ENCODE measurements at regions not wholly inside any gene's neighbourhood (a gene's known extent, or its start where the extent isn't known, plus 50 kb on each side); places are given as distances from the start of the nearest gene placed in this dataset.

DNA sequence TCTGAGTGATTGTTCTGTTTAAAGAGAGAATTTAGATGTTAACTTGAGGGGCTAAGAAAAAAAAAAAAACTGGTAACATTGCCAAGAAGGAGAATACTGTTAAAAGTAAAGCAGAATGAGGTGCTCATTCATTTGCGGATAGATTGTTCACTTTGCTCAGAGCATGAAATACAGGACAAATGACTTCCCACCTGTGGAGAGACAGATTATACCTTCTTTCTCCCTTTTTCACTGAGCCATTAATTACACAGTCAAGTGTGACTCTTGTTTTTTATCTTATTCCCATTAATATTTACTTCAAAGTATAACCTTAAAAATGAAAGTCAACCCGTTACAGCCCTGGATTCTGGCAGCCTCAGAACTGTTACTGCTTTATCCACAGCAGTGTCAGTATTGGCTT is 264.5 kb downstream of the TAF11L14 start:
- H4K8ac ChIP-seq (ENCODE audit: low read depth in 2 of 2, low read length in 2 of 2) = no peak overlapping the region
- H2BK15ac ChIP-seq (ENCODE audit: low read depth, low read length) = no peak overlapping the region
- TF ChIP-seq RAD21 (IDR thresholded peaks at IDR 0.05; ENCODE audit: low read length) (no peak), BHLHE40 (IDR thresholded peaks at IDR 0.05; ENCODE audit: low read depth, low read length) (no peak), FOS (IDR thresholded peaks at IDR 0.05; ENCODE audit: low read depth, low read length) (no peak), MAFK (IDR thresholded peaks at IDR 0.05; ENCODE audit: low read depth, low read length) (no peak), CHD1 (IDR thresholded peaks at IDR 0.05; ENCODE audit: low read depth, low read length) (no peak), CEBPB (IDR thresholded peaks at IDR 0.05; ENCODE audit: low read depth, low read length) (no peak), NFE2L2 (IDR thresholded peaks at IDR 0.05; ENCODE audit: low read depth, low read length) (no peak), MXI1 (IDR thresholded peaks at IDR 0.05; ENCODE audit: borderline replicate concordance, low read depth, low read length) (no peak), MAZ (IDR thresholded peaks at IDR 0.05; ENCODE audit: borderline replicate concordance, low read depth, low read length) (no peak), POLR2A (IDR thresholded peaks at IDR 0.05; ENCODE audit: low read depth, low read length) (no peak), SMC3 (IDR thresholded peaks at IDR 0.05; ENCODE audit: low read depth, low read length) (no peak), RFX5 (IDR thresholded peaks at IDR 0.05; ENCODE audit: low read depth, low read length) (no peak), RCOR1 (IDR thresholded peaks at IDR 0.05; ENCODE audit: insufficient replicate concordance, low read length) (no peak)
- TF ChIP-seq, protein P1, sequence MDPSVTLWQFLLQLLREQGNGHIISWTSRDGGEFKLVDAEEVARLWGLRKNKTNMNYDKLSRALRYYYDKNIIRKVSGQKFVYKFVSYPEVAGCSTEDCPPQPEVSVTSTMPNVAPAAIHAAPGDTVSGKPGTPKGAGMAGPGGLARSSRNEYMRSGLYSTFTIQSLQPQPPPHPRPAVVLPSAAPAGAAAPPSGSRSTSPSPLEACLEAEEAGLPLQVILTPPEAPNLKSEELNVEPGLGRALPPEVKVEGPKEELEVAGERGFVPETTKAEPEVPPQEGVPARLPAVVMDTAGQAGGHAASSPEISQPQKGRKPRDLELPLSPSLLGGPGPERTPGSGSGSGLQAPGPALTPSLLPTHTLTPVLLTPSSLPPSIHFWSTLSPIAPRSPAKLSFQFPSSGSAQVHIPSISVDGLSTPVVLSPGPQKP (IDR thresholded peaks at IDR 0.05; ENCODE audit: borderline replicate concordance, low read depth, low read length) = no peak
- TF ChIP-seq, protein P2, sequence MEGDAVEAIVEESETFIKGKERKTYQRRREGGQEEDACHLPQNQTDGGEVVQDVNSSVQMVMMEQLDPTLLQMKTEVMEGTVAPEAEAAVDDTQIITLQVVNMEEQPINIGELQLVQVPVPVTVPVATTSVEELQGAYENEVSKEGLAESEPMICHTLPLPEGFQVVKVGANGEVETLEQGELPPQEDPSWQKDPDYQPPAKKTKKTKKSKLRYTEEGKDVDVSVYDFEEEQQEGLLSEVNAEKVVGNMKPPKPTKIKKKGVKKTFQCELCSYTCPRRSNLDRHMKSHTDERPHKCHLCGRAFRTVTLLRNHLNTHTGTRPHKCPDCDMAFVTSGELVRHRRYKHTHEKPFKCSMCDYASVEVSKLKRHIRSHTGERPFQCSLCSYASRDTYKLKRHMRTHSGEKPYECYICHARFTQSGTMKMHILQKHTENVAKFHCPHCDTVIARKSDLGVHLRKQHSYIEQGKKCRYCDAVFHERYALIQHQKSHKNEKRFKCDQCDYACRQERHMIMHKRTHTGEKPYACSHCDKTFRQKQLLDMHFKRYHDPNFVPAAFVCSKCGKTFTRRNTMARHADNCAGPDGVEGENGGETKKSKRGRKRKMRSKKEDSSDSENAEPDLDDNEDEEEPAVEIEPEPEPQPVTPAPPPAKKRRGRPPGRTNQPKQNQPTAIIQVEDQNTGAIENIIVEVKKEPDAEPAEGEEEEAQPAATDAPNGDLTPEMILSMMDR (conservative IDR thresholded peaks at IDR 0.05; ENCODE audit: low read depth, low read length) = no peak
- TF ChIP-seq, protein P3, sequence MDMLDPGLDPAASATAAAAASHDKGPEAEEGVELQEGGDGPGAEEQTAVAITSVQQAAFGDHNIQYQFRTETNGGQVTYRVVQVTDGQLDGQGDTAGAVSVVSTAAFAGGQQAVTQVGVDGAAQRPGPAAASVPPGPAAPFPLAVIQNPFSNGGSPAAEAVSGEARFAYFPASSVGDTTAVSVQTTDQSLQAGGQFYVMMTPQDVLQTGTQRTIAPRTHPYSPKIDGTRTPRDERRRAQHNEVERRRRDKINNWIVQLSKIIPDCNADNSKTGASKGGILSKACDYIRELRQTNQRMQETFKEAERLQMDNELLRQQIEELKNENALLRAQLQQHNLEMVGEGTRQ (IDR thresholded peaks at IDR 0.05; ENCODE audit: low read depth, low read length) = no peak
- no peak overlapping the region for H3K56ac ChIP-seq (ENCODE audit: extremely low read depth, insufficient read depth, low read length)
- no peak for DNase-seq
- no peak overlapping the region for H4K5ac ChIP-seq (ENCODE audit: low read depth, low read length)
- in situ Hi-C loops (cut with MboI; ENCODE audit: low sequenced_read_pairs) = no loop called here
- dilution Hi-C loops (cut with HindIII; ENCODE audit: low sequenced_read_pairs, unreplicated experiment) = no loop called here
- H3K18ac ChIP-seq (ENCODE audit: low read depth, low read length) = no peak overlapping the region
- H3K23ac ChIP-seq (ENCODE audit: low read depth, low read length) = no peak overlapping the region
- intact Hi-C loops (cut with micrococcal nuclease) = no loop called here
- H3K9me1 ChIP-seq (ENCODE audit: insufficient read depth, low read length) = no peaks in the 10 kb centered on the region
- ChIA-PET CTCF (no interaction called here), POLR2A (ENCODE audit: unreplicated experiment) (no interaction called here)
- no peak overlapping the region for H3K27ac ChIP-seq (ENCODE audit: insufficient read depth, low read length)
- H3K4me1 ChIP-seq (ENCODE audit: control insufficient read depth, insufficient read depth, low read length) = peaks cover 2% of the 10 kb centered on the region; the same call in 1 of the 2 replicates
- no peak overlapping the region for H2BK120ac ChIP-seq (ENCODE audit: low read depth, low read length)
- H3K79me1 ChIP-seq (ENCODE audit: low read depth in 1 of 2, low read length in 2 of 2) = no peaks in the 10 kb centered on the region
- no peak overlapping the region for H2AFZ ChIP-seq (replicated peaks; ENCODE audit: low read length, poor library complexity)
- no peak overlapping the region for H2BK5ac ChIP-seq (ENCODE audit: low read depth, low read length, poor library complexity, severe bottlenecking)
- H3K4me3 ChIP-seq (ENCODE audit: insufficient read depth, low read depth, low read length) = no peak overlapping the region
- no peak overlapping the region for H4K91ac ChIP-seq (ENCODE audit: insufficient read depth, low read depth, low read length)
- H3K9ac ChIP-seq (ENCODE audit: low read depth, low read length) = no peak overlapping the region
- H2AK5ac ChIP-seq (ENCODE audit: low read depth, low read length) = no peak overlapping the region
- no peaks in the 10 kb centered on the region for H3K9me3 ChIP-seq (ENCODE audit: control insufficient read depth, insufficient read depth, low read length)
- no peaks in the 10 kb centered on the region for H3K27me3 ChIP-seq (ENCODE audit: control insufficient read depth, insufficient read depth, low read length)
- H3K36me3 ChIP-seq (ENCODE audit: control insufficient read depth, insufficient read depth, low read length) = no peaks in the 10 kb centered on the region
- H2BK20ac ChIP-seq (ENCODE audit: low read depth, low read length) = no peak overlapping the region
- H3K14ac ChIP-seq (replicated peaks; ENCODE audit: low read depth, low read length) = no peak overlapping the region
- H4K20me1 ChIP-seq (ENCODE audit: insufficient read depth, low read length) = no peaks in the 10 kb centered on the region
- WGBS, 2 experiments (ENCODE audit: extremely low coverage in 2 of 2, insufficient read length in 1 of 2) = no CpG with 5 or more reads among the region's 2 CpGs
- H3K4ac ChIP-seq (ENCODE audit: low read depth, low read length) = no peak overlapping the region
- BruUV-seq (replicated peaks) = no TSS peak
- H3K4me2 ChIP-seq (ENCODE audit: low read depth, low read length) = no peak overlapping the region
- no peak overlapping the region for H2AK9ac ChIP-seq (replicated peaks; ENCODE audit: low read depth, low read length, poor library complexity)
- ATAC-seq (ENCODE audit: low read depth) = no peak

Data from IMR-90 (cell line).